Kidney epithelial cell (primary cell): ENCODE measurements at regions not wholly inside any gene's neighbourhood (a gene's known extent, or its start where the extent isn't known, plus 50 kb on each side); places are given as distances from the start of the nearest gene placed in this dataset.

Experiments used
- DNase-seq: peaks from one replicate; pipeline ENCODE4 v3.0.0-alpha.2; 2010; ENCODE audit warnings: low read depth
- H3K27me3 ChIP-seq: 2 replicates; pipeline ENCODE4 v1.6.0; 2011; ENCODE audit warnings: low read length; ENCODE audit not compliant: control insufficient read depth, insufficient read depth
- H3K36me3 ChIP-seq: 2 replicates; pipeline ENCODE4 v1.5.1; 2011; ENCODE audit warnings: low read length; ENCODE audit not compliant: control insufficient read depth, insufficient read depth
- H3K4me3 ChIP-seq: 2 replicates; pipeline ENCODE4 v1.5.1; 2011; ENCODE audit warnings: low read depth, mild to moderate bottlenecking, control low read depth, low read length
- TF ChIP-seq, protein P1 (sequence below): IDR thresholded peaks from 2 replicates; pipeline ENCODE4 v1.5.1; 2011; ENCODE audit warnings: mild to moderate bottlenecking, moderate library complexity, low read length, control low read depth, inconsistent platforms; ENCODE audit not compliant: insufficient read depth, poor library complexity, severe bottlenecking

GRCh38 chr9:23123048-23123632 lies 676.5 kb downstream of the DMRTA1 start:
- TF ChIP-seq, protein P1, sequence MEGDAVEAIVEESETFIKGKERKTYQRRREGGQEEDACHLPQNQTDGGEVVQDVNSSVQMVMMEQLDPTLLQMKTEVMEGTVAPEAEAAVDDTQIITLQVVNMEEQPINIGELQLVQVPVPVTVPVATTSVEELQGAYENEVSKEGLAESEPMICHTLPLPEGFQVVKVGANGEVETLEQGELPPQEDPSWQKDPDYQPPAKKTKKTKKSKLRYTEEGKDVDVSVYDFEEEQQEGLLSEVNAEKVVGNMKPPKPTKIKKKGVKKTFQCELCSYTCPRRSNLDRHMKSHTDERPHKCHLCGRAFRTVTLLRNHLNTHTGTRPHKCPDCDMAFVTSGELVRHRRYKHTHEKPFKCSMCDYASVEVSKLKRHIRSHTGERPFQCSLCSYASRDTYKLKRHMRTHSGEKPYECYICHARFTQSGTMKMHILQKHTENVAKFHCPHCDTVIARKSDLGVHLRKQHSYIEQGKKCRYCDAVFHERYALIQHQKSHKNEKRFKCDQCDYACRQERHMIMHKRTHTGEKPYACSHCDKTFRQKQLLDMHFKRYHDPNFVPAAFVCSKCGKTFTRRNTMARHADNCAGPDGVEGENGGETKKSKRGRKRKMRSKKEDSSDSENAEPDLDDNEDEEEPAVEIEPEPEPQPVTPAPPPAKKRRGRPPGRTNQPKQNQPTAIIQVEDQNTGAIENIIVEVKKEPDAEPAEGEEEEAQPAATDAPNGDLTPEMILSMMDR, result peak; percentile 74
- DNase-seq, result no peak
- no peaks in the 10 kb centered on the region for H3K36me3 ChIP-seq
- no peaks in the 10 kb centered on the region for H3K27me3 ChIP-seq
- H3K4me3 ChIP-seq, result no peak overlapping the region

GRCh38 chr9:23145467-23145866 lies 680.6 kb downstream of the ELAVL2 start:
- H3K27me3 ChIP-seq, result no peaks in the 10 kb centered on the region
- DNase-seq, result no peak
- H3K36me3 ChIP-seq, result no peaks in the 10 kb centered on the region
- TF ChIP-seq, protein P1, result no peak
- no peak overlapping the region for H3K4me3 ChIP-seq

DNA sequence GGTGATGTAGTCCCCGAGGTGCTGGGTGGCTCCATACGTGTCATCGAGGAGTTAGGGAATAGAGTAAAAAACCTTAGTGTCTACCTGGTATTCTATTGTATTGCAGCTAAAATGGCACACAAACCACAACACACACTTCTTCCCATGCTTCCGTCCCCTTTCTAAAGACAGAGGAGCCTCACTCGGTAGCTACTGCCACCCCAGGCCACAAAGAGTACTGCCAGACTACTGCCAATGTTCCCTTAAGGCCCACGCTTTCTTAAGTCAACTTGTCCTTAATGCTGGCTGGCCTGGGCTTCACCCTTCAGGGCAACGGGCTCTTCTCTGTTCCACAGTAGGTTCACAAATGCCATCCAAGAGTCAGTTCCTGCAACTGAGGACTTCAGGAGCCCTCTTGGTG lies 673.0 kb downstream of the ELAVL2 start:
- TF ChIP-seq, protein P1, result no peak
- Histone ChIP-seq H3K36me3 (no peaks in the 10 kb centered on the region), H3K4me3 (no peak overlapping the region), H3K27me3 (no peaks in the 10 kb centered on the region)
- no peak for DNase-seq

DNA sequence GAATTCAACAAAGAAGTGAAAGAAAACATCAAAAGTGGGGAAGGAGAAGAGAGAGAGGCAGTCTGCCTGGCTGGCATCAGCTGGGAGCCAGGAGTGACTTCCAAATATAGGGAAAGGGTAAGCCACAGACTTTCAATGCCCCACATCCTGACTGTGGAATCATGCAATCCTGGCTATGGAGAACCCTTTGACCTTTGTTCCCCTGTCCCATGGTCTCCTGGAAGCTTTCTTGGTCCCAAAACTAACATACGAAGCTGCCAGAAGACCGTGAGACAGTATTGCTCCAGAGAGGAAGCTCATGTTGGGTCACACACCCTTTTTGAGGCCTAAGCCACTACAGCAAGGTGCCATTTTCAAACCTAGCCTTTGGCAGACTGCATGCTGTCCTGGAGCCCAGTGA lies 665.5 kb downstream of the ELAVL2 start:
- Histone ChIP-seq H3K4me3 (no peak overlapping the region), H3K36me3 (no peaks in the 10 kb centered on the region), H3K27me3 (no peaks in the 10 kb centered on the region)
- no peak for DNase-seq
- TF ChIP-seq, protein P1, result no peak

DNA sequence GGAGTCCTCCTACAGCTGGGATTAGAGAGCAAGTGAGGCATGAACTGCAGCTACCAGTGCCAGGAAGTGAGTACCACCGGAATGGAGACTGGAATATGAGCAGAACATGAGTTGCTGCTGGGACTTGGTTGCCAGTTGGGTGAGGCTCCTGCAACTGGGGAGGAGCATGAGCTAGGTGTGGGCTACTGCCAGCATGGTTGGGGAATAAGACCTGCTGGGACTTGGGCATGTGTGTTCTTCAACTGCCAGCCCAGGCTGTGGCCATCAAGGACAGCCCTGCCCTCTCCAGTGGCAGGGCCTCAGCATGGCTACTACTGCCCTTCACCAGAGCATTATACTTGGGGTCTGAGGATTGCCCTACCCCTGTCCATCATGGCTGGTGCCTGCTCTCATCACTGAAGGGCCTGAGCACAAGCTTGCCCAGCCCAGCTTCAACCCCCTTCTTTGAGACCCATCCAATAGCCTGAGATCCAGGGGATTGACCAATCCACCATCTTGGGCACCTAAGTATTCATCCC lies 665.0 kb downstream of the ELAVL2 start:
- H3K4me3 ChIP-seq, result no peak overlapping the region
- H3K36me3 ChIP-seq, result no peaks in the 10 kb centered on the region
- no peaks in the 10 kb centered on the region for H3K27me3 ChIP-seq
- TF ChIP-seq, protein P1, result no peak
- no peak for DNase-seq

DNA sequence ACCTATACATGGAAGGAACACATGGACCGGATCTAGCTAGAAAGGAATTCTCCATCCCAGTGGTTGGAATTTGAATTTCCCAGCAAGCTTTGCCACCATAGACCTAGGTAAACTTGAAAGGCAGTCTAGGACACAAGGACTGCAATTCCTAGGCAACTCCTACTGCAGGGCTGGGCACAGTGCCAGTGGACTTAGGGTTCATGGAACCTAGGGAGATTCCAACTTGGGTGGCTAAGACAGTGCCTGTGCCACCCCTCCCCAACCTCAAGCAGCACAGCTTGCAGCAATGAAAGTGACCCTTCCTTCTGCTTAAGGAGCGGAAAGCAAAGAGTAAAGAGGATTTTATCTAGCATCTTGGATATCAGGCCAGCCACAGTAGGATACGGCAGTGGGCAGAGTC lies 663.3 kb downstream of the ELAVL2 start:
- DNase-seq, result no peak
- Histone ChIP-seq H3K27me3 (no peaks in the 10 kb centered on the region), H3K36me3 (no peaks in the 10 kb centered on the region), H3K4me3 (no peak overlapping the region)
- TF ChIP-seq, protein P1, result no peak
